ENCODE measurements at regions not wholly inside any gene's neighbourhood (a gene's known extent, or its start where the extent isn't known, plus 50 kb on each side); places are given as distances from the start of the nearest gene placed in this dataset.

GRCh38 chr7:25720427-25720826, 431.6 kb upstream of the NFE2L3 start:
- Histone ChIP-seq H3K27ac (no peak overlapping the region), H3K4me1 (replicated peaks in 1 of 2) (peaks cover 0 to 23% of the 10 kb centered on the region in 2 donors), H3K4me3 (no peak overlapping the region)
- ATAC-seq (replicated peaks in 6 of 8) = peak in 1 of 8 experiments; percentile 36
- 22 to 100% (median 61%) methylated on average over 1 of the region's 2 CpGs; no CpG with 5 or more reads in 2 of the 10 experiments for WGBS, 10 experiments
- in situ Hi-C loops (cut with MboI; ENCODE audit: low pct_unique_long_range_greater_than_20kb in 2 of 9, low sequenced_read_pairs in 9 of 9, unreplicated experiment in 9 of 9) = no loop called here

- no peak for ATAC-seq (replicated peaks in 6 of 8)
- Histone ChIP-seq H3K27ac (no peak overlapping the region), H3K4me3 (no peak overlapping the region), H3K4me1 (replicated peaks in 1 of 2) (peaks cover 0 to 34% of the 10 kb centered on the region in 2 donors)
- in situ Hi-C loops (cut with MboI; ENCODE audit: low pct_unique_long_range_greater_than_20kb in 2 of 9, low sequenced_read_pairs in 9 of 9, unreplicated experiment in 9 of 9) = no loop called here
- WGBS, 10 experiments = 0 to 80% (median 14%) methylated on average over 1 of the region's 1 CpG; no CpG with 5 or more reads in 3 of the 10 experiments
Measured at GRCh38 chr7:25722856-25723255, 429.1 kb upstream of the NFE2L3 start.

- H3K4me3 ChIP-seq = no peak overlapping the region
Measured at GRCh38 chr7:25725451-25725850, 426.5 kb upstream of the NFE2L3 start.

GRCh38 chr7:25726170-25726780, 425.7 kb upstream of the NFE2L3 start:
- Histone ChIP-seq H3K27ac (no peak overlapping the region), H3K4me3 (no peak overlapping the region), H3K4me1 (replicated peaks in 1 of 2) (peaks cover 0 to 25% of the 10 kb centered on the region in 2 donors)
- WGBS, 10 experiments = 0 to 69% (median 29%) methylated on average over 1 to 6 of the region's 8 CpGs; no CpG with 5 or more reads in 1 of the 10 experiments
- in situ Hi-C loops (cut with MboI; ENCODE audit: low pct_unique_long_range_greater_than_20kb in 2 of 9, low sequenced_read_pairs in 9 of 9, unreplicated experiment in 9 of 9) = no loop called here
- ATAC-seq (replicated peaks in 6 of 8) = peak in 3 of 8 experiments; percentile 32 to 42 (median 38)

More at GRCh38 chr7:25725451-25725850, 426.5 kb upstream of the NFE2L3 start:
- peak in 2 of 8 experiments; percentile 66 to 72 for ATAC-seq (replicated peaks in 6 of 8)
- 0 to 100% (median 61%) methylated on average over 1 to 2 of the region's 2 CpGs; no CpG with 5 or more reads in 1 of the 10 experiments for WGBS, 10 experiments
- H3K4me1 ChIP-seq (replicated peaks in 1 of 2) = peaks cover 0 to 20% of the 10 kb centered on the region in 2 donors
- in situ Hi-C loops (cut with MboI; ENCODE audit: low pct_unique_long_range_greater_than_20kb in 2 of 9, low sequenced_read_pairs in 9 of 9, unreplicated experiment in 9 of 9) = no loop called here
- no peak overlapping the region for H3K27ac ChIP-seq

- Histone ChIP-seq H3K4me3 (no peak overlapping the region), H3K27ac (no peak overlapping the region), H3K4me1 (replicated peaks in 1 of 2) (peaks cover 0 to 31% of the 10 kb centered on the region in 2 donors)
- ATAC-seq (replicated peaks in 6 of 8) = peak in 1 of 8 experiments; percentile 24
- WGBS, 10 experiments = 38 to 71% (median 57%) methylated on average over 1 to 6 of the region's 8 CpGs; no CpG with 5 or more reads in 1 of the 10 experiments
- in situ Hi-C loops (cut with MboI; ENCODE audit: low pct_unique_long_range_greater_than_20kb in 2 of 9, low sequenced_read_pairs in 9 of 9, unreplicated experiment in 9 of 9) = no loop called here
Measured at GRCh38 chr7:25726781-25727311, 425.2 kb upstream of the NFE2L3 start.

- Histone ChIP-seq H3K27ac (no peak overlapping the region), H3K4me3 (no peak overlapping the region), H3K4me1 (replicated peaks in 1 of 2) (peaks cover 1 to 37% of the 10 kb centered on the region in 2 donors)
- no peak for ATAC-seq (replicated peaks in 6 of 8)
- in situ Hi-C loops (cut with MboI; ENCODE audit: low pct_unique_long_range_greater_than_20kb in 2 of 9, low sequenced_read_pairs in 9 of 9, unreplicated experiment in 9 of 9) = no loop called here
- 29 to 100% (median 65%) methylated on average over 1 to 2 of the region's 2 CpGs; no CpG with 5 or more reads in 2 of the 10 experiments for WGBS, 10 experiments
Measured at GRCh38 chr7:25727446-25727845, 424.6 kb upstream of the NFE2L3 start.

GRCh38 chr7:25727876-25728275, 424.1 kb upstream of the NFE2L3 start:
- no peak for ATAC-seq (replicated peaks in 6 of 8)
- Histone ChIP-seq H3K4me1 (replicated peaks in 1 of 2) (peaks cover 6 to 37% of the 10 kb centered on the region in 2 donors), H3K27ac (no peak overlapping the region), H3K4me3 (no peak overlapping the region)
- 73 to 100% (median 90%) methylated on average over 1 to 2 of the region's 2 CpGs; no CpG with 5 or more reads in 5 of the 10 experiments for WGBS, 10 experiments
- in situ Hi-C loops (cut with MboI; ENCODE audit: low pct_unique_long_range_greater_than_20kb in 2 of 9, low sequenced_read_pairs in 9 of 9, unreplicated experiment in 9 of 9) = no loop called here

GRCh38 chr7:25731068-25731845, 420.7 kb upstream of the NFE2L3 start:
- Histone ChIP-seq H3K4me3 (no peak overlapping the region), H3K4me1 (replicated peaks in 1 of 2) (peaks cover 23 to 64% of the 10 kb centered on the region in 2 donors), H3K27ac (no peak overlapping the region)
- WGBS, 10 experiments = 13 to 91% (median 71%) methylated on average over 3 to 8 of the region's 8 CpGs
- peak in 3 of 8 experiments; percentile 48 to 80 (median 62) for ATAC-seq (replicated peaks in 6 of 8)
- in situ Hi-C loops (cut with MboI; ENCODE audit: low pct_unique_long_range_greater_than_20kb in 2 of 9, low sequenced_read_pairs in 9 of 9, unreplicated experiment in 9 of 9) = no loop called here

- H3K4me1 ChIP-seq (replicated peaks in 1 of 2) = peaks cover 23 to 62% of the 10 kb centered on the region in 2 donors
- no peak overlapping the region for H3K4me3 ChIP-seq
- no peak overlapping the region for H3K27ac ChIP-seq
- in situ Hi-C loops (cut with MboI; ENCODE audit: low pct_unique_long_range_greater_than_20kb in 2 of 9, low sequenced_read_pairs in 9 of 9, unreplicated experiment in 9 of 9) = no loop called here
- ATAC-seq (replicated peaks in 6 of 8) = no peak
- WGBS, 10 experiments = 63 to 100% (median 79%) methylated on average over 1 to 3 of the region's 3 CpGs
Measured at GRCh38 chr7:25731846-25732245, 420.2 kb upstream of the NFE2L3 start.

- H3K4me1 ChIP-seq (replicated peaks in 1 of 2) = peaks cover 23 to 61% of the 10 kb centered on the region in 2 donors
- H3K27ac ChIP-seq = peak overlapping the region; percentile 40 to 64
- WGBS, 10 experiments = 0 to 76% (median 31%) methylated on average over 1 to 9 of the region's 12 CpGs
- in situ Hi-C loops (cut with MboI; ENCODE audit: low pct_unique_long_range_greater_than_20kb in 2 of 9, low sequenced_read_pairs in 9 of 9, unreplicated experiment in 9 of 9) = no loop called here
- H3K4me3 ChIP-seq = peak overlapping the region in 1 of 5 donors; percentile 9
- peak in 6 of 8 experiments; percentile 44 to 85 (median 69) for ATAC-seq (replicated peaks in 6 of 8)
Measured at GRCh38 chr7:25732766-25733217, 419.2 kb upstream of the NFE2L3 start.

- 30 to 93% (median 75%) methylated on average over 1 to 7 of the region's 8 CpGs for WGBS, 10 experiments
- ATAC-seq (replicated peaks in 6 of 8) = peak in 5 of 8 experiments; percentile 42 to 84 (median 58)
- H3K27ac ChIP-seq = peak overlapping the region in 1 of 2 donors; percentile 21
- H3K4me1 ChIP-seq (replicated peaks in 1 of 2) = peaks cover 42 to 84% of the 10 kb centered on the region in 2 donors
- H3K4me3 ChIP-seq = no peak overlapping the region
- in situ Hi-C loops (cut with MboI; ENCODE audit: low pct_unique_long_range_greater_than_20kb in 2 of 9, low sequenced_read_pairs in 9 of 9, unreplicated experiment in 9 of 9) = no loop called here
Measured at GRCh38 chr7:25735674-25736242, 416.2 kb upstream of the NFE2L3 start.

- peaks cover 35 to 62% of the 10 kb centered on the region in 2 donors for H3K4me1 ChIP-seq (replicated peaks in 1 of 2)
- WGBS, 10 experiments = 26 to 93% (median 70%) methylated on average over 1 to 4 of the region's 4 CpGs; no CpG with 5 or more reads in 2 of the 10 experiments
- H3K4me3 ChIP-seq = no peak overlapping the region
- peak in 2 of 8 experiments; percentile 51 to 53 for ATAC-seq (replicated peaks in 6 of 8)
- in situ Hi-C loops (cut with MboI; ENCODE audit: low pct_unique_long_range_greater_than_20kb in 2 of 9, low sequenced_read_pairs in 9 of 9, unreplicated experiment in 9 of 9) = no loop called here
- no peak overlapping the region for H3K27ac ChIP-seq
Measured at GRCh38 chr7:25738528-25738927, 413.5 kb upstream of the NFE2L3 start.
